WI38 (cell line): ENCODE measurements at regions not wholly inside any gene's neighbourhood (a gene's known extent, or its start where the extent isn't known, plus 50 kb on each side); places are given as distances from the start of the nearest gene placed in this dataset.

Source experiments
- H3K4me3 ChIP-seq: 2 replicates; pipeline ENCODE4 v1.5.1; 2011; ENCODE audit warnings: low read depth, mild to moderate bottlenecking, control low read depth, low read length
- CTCF ChIP-seq: IDR thresholded peaks from 2 replicates; pipeline ENCODE4 v1.5.1; 2012; ENCODE audit warnings: low read depth, mild to moderate bottlenecking, control low read depth, low read length

GRCh38 chr3:147471741-147472140 is 62.6 kb downstream of the ZIC1 start:
- H3K4me3 ChIP-seq, result no peak overlapping the region
- TF ChIP-seq CTCF, result no peak

GRCh38 chr3:147472846-147473245 is 63.7 kb downstream of the ZIC1 start:
- TF ChIP-seq CTCF, result no peak
- H3K4me3 ChIP-seq, result no peak overlapping the region

GRCh38 chr3:147483145-147483544 is 74.0 kb downstream of the ZIC1 start:
- TF ChIP-seq CTCF, result no peak
- no peak overlapping the region for H3K4me3 ChIP-seq

- TF ChIP-seq CTCF, result no peak
- no peak overlapping the region for H3K4me3 ChIP-seq
Measured at GRCh38 chr3:147483578-147483977, 74.4 kb downstream of the ZIC1 start.

GRCh38 chr3:147493065-147493464 is 83.9 kb downstream of the ZIC1 start:
- no peak for TF ChIP-seq CTCF
- no peak overlapping the region for H3K4me3 ChIP-seq

- no peak for TF ChIP-seq CTCF
- H3K4me3 ChIP-seq, result no peak overlapping the region
Measured at GRCh38 chr3:147493666-147494065, 84.5 kb downstream of the ZIC1 start.

- H3K4me3 ChIP-seq, result no peak overlapping the region
- no peak for TF ChIP-seq CTCF
Measured at GRCh38 chr3:147497286-147497685, 88.1 kb downstream of the ZIC1 start.
